Neural progenitor cell (in vitro differentiated cells): ENCODE measurements at regions not wholly inside any gene's neighbourhood (a gene's known extent, or its start where the extent isn't known, plus 50 kb on each side); places are given as distances from the start of the nearest gene placed in this dataset.

Source experiments
- DNase-seq: peaks from one replicate; pipeline ENCODE4 v3.0.0-alpha.2; 2016; ENCODE audit warnings: low spot score
- H2AFZ ChIP-seq: fragments of 200-600 bp; sonication (generic); replicated peaks from 2 replicates; pipeline ENCODE4 v1.6.1; 2016; ENCODE audit warnings: antibody characterized with exemption
- H3F3A ChIP-seq: fragments of 200-600 bp; sonication (generic); 2 replicates; pipeline ENCODE4 v1.6.1; 2016; ENCODE audit warnings: antibody characterized with exemption, low read depth
- H3K27ac ChIP-seq: fragments of 200-600 bp; sonication (generic); 2 replicates; pipeline ENCODE4 v1.5.1; 2016; ENCODE audit warnings: mild to moderate bottlenecking
- H3K27me3 ChIP-seq: fragments of 200-600 bp; sonication (generic); 2 replicates; pipeline ENCODE4 v1.6.1; 2016; ENCODE audit warnings: mild to moderate bottlenecking, moderate library complexity
- H3K36me3 ChIP-seq: fragments of 200-600 bp; sonication (generic); 2 replicates; pipeline ENCODE4 v1.5.1; 2016
- H3K4me1 ChIP-seq: fragments of 200-600 bp; sonication (generic); 2 replicates; pipeline ENCODE4 v1.6.1; 2016; ENCODE audit warnings: mixed run types
- H3K4me2 ChIP-seq: fragments of 200-600 bp; sonication (generic); 2 replicates; pipeline ENCODE4 v1.6.1; 2016
- H3K4me3 ChIP-seq: fragments of 200-600 bp; sonication (generic); 2 replicates; pipeline ENCODE4 v1.5.1; 2016
- H3K79me2 ChIP-seq: fragments of 200-600 bp; sonication (generic); 2 replicates; pipeline ENCODE4 v1.6.1; 2016; ENCODE audit warnings: low read depth
- H3K9ac ChIP-seq: fragments of 200-600 bp; sonication (generic); 2 replicates; pipeline ENCODE4 v1.6.1; 2016
- H3K9me3 ChIP-seq: fragments of 200-600 bp; sonication (generic); 2 replicates; pipeline ENCODE4 v1.5.1; 2016; ENCODE audit warnings: low read depth
- H4K20me1 ChIP-seq: fragments of 200-600 bp; sonication (generic); 2 replicates; pipeline ENCODE4 v1.6.1; 2016; ENCODE audit warnings: low read depth
- H3K27ac Mint-ChIP-seq: 3 replicates; pipeline ENCODE4 v1.8.0; 2021; ENCODE audit warnings: mixed read lengths
- H3K27me3 Mint-ChIP-seq: 2 replicates; pipeline ENCODE4 v1.8.0; 2022; ENCODE audit warnings: low read depth, mild to moderate bottlenecking, inconsistent platforms, moderate library complexity, mixed read lengths; ENCODE audit not compliant: insufficient read depth
- H3K36me3 Mint-ChIP-seq: 3 replicates; pipeline ENCODE4 v1.8.0; 2021; ENCODE audit warnings: mixed read lengths
- H3K4me1 Mint-ChIP-seq: 3 replicates; pipeline ENCODE4 v1.8.0; 2021; ENCODE audit warnings: mixed read lengths
- H3K4me3 Mint-ChIP-seq: 3 replicates; pipeline ENCODE4 v1.8.0; 2021; ENCODE audit warnings: mild to moderate bottlenecking, moderate library complexity, mixed read lengths
- H3K9me3 Mint-ChIP-seq: 3 replicates; pipeline ENCODE4 v1.8.0; 2020; ENCODE audit warnings: mixed read lengths
- EZH2 ChIP-seq: fragments of 200-600 bp; sonication (generic); IDR thresholded peaks from 2 replicates; pipeline ENCODE4 v1.6.1; 2017; ENCODE audit warnings: antibody characterized with exemption, mild to moderate bottlenecking, moderate library complexity
- EZH2phosphoT487 ChIP-seq: fragments of 200-600 bp; sonication (generic); IDR thresholded peaks from 2 replicates; pipeline ENCODE4 v1.6.1; 2017; ENCODE audit warnings: antibody characterized with exemption
- TF ChIP-seq, protein P1 (sequence below): fragments of 200-600 bp; sonication (generic); IDR thresholded peaks from 2 replicates; pipeline ENCODE4 v1.5.1; 2017; ENCODE audit warnings: antibody characterized with exemption, mild to moderate bottlenecking

DNA sequence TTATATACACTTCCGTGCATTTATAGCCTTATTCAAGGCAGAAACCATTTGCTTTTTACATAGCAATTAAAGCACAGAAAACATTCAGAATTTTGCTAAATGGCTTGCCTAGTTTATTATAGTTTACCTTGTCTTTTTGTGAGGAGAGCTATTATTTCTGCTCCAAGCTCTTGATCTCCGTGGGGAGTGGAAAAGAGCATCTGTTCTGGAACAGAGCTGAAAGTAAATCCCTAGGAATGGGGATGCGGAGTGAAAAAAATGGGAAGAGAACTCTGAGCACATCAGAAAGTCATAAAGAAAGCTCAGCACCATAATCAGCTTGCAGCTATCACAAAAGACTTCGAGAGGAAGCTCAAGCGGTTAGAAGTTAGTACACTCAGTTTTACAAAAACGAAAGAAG lies 1006.7 kb downstream of the ROBO2 start:
- H2AFZ ChIP-seq, result peak overlapping the region; percentile 35

DNA sequence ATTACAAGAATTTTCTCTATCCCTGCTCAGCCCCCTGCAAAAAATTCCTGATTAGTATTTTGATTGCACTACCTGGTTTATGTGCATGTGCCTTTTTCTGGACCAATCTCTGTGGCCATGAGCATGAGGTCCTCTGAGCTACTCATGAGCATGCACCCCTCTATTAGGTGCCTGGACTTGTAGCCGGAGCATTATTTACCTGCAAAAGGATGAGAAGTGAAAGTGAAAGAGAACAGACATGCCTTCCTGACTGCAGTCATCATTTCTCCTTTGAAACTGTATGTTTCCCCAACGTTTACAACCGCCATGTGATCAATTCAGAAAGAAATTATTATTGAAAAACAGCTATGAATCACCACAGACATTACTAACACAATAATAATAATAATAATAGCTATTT lies 1008.8 kb downstream of the ROBO2 start:
- Mint-ChIP-seq H3K4me3 (no peak overlapping the region), H3K4me1 (peaks cover 5% of the 10 kb centered on the region), H3K27ac (no peak overlapping the region), H3K9me3 (no peaks in the 10 kb centered on the region), H3K27me3 (peaks cover 2% of the 10 kb centered on the region), H3K36me3 (no peaks in the 10 kb centered on the region)
- Histone ChIP-seq H3K9ac (no peak overlapping the region), H3K27me3 (no peaks in the 10 kb centered on the region), H3K4me2 (no peak overlapping the region), H3K4me3 (no peak overlapping the region), H4K20me1 (no peaks in the 10 kb centered on the region), H3K9me3 (no peaks in the 10 kb centered on the region), H3K36me3 (no peaks in the 10 kb centered on the region), H3K79me2 (no peaks in the 10 kb centered on the region), H3K27ac (no peak overlapping the region), H3K4me1 (peaks cover 8% of the 10 kb centered on the region), H3F3A (no peaks in the 10 kb centered on the region), H2AFZ (no peak overlapping the region)
- TF ChIP-seq, protein P1, sequence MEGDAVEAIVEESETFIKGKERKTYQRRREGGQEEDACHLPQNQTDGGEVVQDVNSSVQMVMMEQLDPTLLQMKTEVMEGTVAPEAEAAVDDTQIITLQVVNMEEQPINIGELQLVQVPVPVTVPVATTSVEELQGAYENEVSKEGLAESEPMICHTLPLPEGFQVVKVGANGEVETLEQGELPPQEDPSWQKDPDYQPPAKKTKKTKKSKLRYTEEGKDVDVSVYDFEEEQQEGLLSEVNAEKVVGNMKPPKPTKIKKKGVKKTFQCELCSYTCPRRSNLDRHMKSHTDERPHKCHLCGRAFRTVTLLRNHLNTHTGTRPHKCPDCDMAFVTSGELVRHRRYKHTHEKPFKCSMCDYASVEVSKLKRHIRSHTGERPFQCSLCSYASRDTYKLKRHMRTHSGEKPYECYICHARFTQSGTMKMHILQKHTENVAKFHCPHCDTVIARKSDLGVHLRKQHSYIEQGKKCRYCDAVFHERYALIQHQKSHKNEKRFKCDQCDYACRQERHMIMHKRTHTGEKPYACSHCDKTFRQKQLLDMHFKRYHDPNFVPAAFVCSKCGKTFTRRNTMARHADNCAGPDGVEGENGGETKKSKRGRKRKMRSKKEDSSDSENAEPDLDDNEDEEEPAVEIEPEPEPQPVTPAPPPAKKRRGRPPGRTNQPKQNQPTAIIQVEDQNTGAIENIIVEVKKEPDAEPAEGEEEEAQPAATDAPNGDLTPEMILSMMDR, result no peak
- no peak for TF ChIP-seq EZH2
- TF ChIP-seq EZH2phosphoT487, result no peak
- no peak for DNase-seq

More for the DNA sequence above, 1006.7 kb downstream of the ROBO2 start:
- Histone ChIP-seq H3K27me3 (no peaks in the 10 kb centered on the region), H3K4me3 (no peak overlapping the region), H3F3A (no peaks in the 10 kb centered on the region), H3K4me2 (peak overlapping the region; percentile 5), H3K4me1 (peaks cover 8% of the 10 kb centered on the region), H3K36me3 (no peaks in the 10 kb centered on the region), H3K9me3 (no peaks in the 10 kb centered on the region), H3K9ac (no peak overlapping the region), H3K27ac (no peak overlapping the region), H4K20me1 (no peaks in the 10 kb centered on the region), H3K79me2 (no peaks in the 10 kb centered on the region)
- Mint-ChIP-seq H3K27me3 (peaks cover 4% of the 10 kb centered on the region), H3K27ac (peak overlapping the region; percentile 10), H3K9me3 (no peaks in the 10 kb centered on the region), H3K4me3 (no peak overlapping the region), H3K4me1 (peaks cover 5% of the 10 kb centered on the region), H3K36me3 (no peaks in the 10 kb centered on the region)
- TF ChIP-seq, protein P1, result no peak
- TF ChIP-seq EZH2phosphoT487, result no peak
- no peak for TF ChIP-seq EZH2
- peak; percentile 29 for DNase-seq

DNA sequence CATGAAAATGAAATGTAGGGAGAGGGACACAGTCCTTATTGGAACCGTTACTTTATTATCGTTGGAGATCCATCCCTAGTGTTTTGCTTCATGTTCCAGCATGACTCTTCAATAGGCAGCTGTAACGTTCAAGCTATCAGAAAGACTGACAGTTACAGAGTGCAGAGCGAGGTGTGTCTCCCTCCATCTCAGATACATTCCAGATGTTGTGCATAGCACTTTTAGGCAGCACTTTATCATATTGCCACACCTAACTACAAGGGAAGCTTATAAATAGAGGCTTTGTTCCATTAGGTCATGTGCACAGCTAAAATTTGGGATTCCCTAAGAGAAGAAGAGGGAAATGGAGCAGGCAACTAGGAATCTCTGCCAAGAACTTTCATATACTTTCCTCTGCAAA lies 1009.6 kb downstream of the ROBO2 start:
- Mint-ChIP-seq H3K9me3 (no peaks in the 10 kb centered on the region), H3K36me3 (no peaks in the 10 kb centered on the region), H3K27me3 (no peaks in the 10 kb centered on the region), H3K4me3 (no peak overlapping the region), H3K4me1 (peaks cover 5% of the 10 kb centered on the region), H3K27ac (no peak overlapping the region)
- H3K4me2 ChIP-seq, result no peak overlapping the region
- H3K36me3 ChIP-seq, result no peaks in the 10 kb centered on the region
- H3K9me3 ChIP-seq, result no peaks in the 10 kb centered on the region
- H3F3A ChIP-seq, result no peaks in the 10 kb centered on the region
- no peak overlapping the region for H3K4me3 ChIP-seq
- no peak overlapping the region for H3K9ac ChIP-seq
- no peak for DNase-seq
- TF ChIP-seq, protein P1, result no peak
- no peak for TF ChIP-seq EZH2phosphoT487
- no peak for TF ChIP-seq EZH2
- no peak overlapping the region for H2AFZ ChIP-seq
- H3K27ac ChIP-seq, result no peak overlapping the region
- peaks cover 8% of the 10 kb centered on the region for H3K4me1 ChIP-seq
- no peaks in the 10 kb centered on the region for H4K20me1 ChIP-seq
- H3K79me2 ChIP-seq, result no peaks in the 10 kb centered on the region
- no peaks in the 10 kb centered on the region for H3K27me3 ChIP-seq
